Coronary artery (tissue), 2 donors: ENCODE measurements at regions not wholly inside any gene's neighbourhood (a gene's known extent, or its start where the extent isn't known, plus 50 kb on each side); places are given as distances from the start of the nearest gene placed in this dataset.

Source experiments
- DNase-seq: peaks from one replicate; pipeline ENCODE4 v3.0.0-alpha.2; 2017; ENCODE audit warnings: low spot score
- H3K27ac ChIP-seq, 2 donors: fragments of 200-600 bp; sonication (generic); one replicate each; pipeline ENCODE4 v1.5.1; 2016 to 2019
- H3K4me3 ChIP-seq: fragments of 200-600 bp; sonication (generic); 2 replicates; pipeline ENCODE4 v1.5.1; 2016; ENCODE audit warnings: mild to moderate bottlenecking, moderate library complexity
- TF ChIP-seq, protein P1 (sequence below): fragments of 200-600 bp; sonication (generic); IDR thresholded peaks from one replicate; pipeline ENCODE4 v1.5.1; 2019; ENCODE audit warnings: antibody characterized with exemption

DNA sequence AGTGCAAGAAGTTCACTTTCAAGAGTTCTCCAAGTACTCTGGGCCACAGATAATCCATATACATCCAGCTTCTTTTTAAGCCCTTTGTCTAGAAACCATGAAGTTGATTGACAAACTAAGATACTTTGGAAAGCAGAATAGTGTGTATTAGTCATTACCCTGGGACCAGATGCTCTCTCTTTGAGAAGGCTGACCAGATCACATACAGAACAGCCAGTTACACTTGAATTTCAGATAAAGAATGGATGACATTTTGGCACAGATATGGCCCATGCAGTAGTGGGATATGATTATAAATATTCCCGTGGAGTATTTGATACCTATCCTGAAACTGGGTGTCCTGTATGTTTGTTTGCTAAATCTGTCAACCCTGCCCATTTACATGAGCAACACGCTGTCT, 414.2 kb downstream of the KLF5 start:
- H3K27ac ChIP-seq = no peak overlapping the region
- TF ChIP-seq, protein P1, sequence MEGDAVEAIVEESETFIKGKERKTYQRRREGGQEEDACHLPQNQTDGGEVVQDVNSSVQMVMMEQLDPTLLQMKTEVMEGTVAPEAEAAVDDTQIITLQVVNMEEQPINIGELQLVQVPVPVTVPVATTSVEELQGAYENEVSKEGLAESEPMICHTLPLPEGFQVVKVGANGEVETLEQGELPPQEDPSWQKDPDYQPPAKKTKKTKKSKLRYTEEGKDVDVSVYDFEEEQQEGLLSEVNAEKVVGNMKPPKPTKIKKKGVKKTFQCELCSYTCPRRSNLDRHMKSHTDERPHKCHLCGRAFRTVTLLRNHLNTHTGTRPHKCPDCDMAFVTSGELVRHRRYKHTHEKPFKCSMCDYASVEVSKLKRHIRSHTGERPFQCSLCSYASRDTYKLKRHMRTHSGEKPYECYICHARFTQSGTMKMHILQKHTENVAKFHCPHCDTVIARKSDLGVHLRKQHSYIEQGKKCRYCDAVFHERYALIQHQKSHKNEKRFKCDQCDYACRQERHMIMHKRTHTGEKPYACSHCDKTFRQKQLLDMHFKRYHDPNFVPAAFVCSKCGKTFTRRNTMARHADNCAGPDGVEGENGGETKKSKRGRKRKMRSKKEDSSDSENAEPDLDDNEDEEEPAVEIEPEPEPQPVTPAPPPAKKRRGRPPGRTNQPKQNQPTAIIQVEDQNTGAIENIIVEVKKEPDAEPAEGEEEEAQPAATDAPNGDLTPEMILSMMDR = no peak
- no peak for DNase-seq

DNA sequence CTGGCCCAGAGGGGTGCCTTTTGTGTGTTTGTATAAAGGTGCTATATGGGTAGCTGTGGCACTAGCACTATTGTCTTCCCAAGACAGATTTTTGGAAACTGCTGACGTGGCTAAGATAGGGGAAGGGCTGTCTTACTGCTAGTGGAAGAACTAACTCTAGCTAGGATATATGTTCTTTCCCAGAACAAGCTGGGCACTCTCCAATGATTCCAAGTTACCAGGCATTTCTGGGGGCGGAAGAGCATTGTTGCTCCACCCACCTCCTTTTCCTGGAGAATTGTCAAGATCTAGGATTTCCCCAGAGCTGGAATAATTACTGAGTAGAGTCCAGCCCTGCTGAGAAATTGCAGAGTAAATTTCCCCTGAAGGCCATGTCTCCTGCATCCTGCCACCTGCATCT, 408.3 kb downstream of the KLF5 start:
- DNase-seq = no peak
- Histone ChIP-seq H3K27ac (no peak overlapping the region), H3K4me3 (no peak overlapping the region)
- TF ChIP-seq, protein P1 = no peak

More for the DNA sequence above, 414.2 kb downstream of the KLF5 start:
- no peak overlapping the region for H3K4me3 ChIP-seq

DNA sequence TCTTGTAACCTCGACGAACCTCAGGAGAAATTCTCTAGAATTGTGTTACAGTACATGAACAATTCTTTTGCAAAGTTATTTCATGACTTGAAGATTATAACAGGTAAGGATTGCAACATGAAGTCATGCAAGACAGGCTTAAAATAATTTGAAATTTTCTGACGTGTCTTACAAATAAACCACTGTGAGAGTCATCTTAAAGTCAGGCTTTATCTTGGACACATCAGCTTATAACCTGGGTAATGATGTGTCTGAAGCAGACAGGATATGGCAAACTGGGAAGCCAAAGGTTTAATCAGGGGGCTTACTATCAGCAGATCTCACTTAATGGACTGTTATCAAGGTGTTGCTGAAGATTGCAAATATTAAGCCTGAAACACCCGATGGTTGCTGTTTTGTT, 407.8 kb downstream of the KLF5 start:
- Histone ChIP-seq H3K4me3 (no peak overlapping the region), H3K27ac (no peak overlapping the region)
- TF ChIP-seq, protein P1 = no peak
- DNase-seq = no peak

DNA sequence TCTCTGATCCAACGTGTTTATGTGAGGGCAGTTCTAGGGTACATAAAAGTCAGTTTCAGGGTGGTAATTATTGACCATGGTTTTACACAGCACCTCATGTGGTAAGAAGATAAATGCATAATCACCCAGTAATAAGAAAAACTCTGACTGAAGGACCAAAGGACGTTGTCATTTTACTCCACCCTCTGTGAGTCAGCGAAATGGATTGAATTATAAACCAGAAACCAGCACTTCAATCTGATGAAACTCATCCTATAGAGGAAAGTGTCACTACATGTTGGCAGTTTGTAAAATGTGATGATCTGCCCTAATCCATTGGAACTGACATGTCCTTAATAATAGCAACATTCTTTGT, 406.8 kb downstream of the KLF5 start:
- no peak overlapping the region for H3K27ac ChIP-seq
- DNase-seq = no peak

DNA sequence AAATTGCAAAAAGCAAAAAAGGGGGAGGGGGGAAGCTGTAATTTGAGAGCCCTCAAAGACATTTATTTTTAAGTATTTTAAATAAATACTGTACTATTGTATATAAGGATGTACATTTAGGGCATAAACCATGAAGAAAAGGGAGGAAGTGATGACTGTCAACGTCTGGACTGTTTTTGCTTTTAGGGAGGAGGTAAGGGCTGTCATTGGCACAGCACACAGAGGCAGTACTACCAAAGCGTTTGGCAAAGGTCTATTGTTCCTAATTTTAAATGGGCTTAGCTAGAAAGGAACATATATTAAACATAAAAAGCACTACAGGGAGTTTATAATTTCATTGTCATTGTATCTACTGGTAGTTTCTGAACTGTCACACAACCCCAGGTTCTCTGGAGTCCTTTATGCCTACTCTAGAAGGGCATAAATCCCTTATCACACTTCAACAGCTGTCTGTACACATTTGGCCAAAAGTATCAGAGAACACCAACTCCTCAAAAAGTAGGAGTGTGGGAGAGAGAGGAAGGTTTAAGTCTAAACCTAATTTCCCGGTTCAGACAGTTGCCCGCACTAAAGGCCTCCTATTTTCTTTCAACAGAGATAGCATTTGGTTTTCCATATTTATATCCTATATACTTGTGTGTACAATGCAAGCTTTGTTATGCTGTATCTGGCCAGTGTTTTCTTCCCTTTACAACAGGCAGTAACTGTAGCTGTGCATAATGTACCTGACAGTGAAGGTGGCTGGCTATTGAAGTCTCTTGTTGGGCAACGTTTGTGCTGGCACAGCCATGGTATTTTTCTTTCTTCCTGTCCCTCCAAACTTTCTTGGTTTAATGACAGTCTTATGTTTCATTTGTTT, 406.2 kb downstream of the KLF5 start:
- DNase-seq = no peak
- Histone ChIP-seq H3K4me3 (no peak overlapping the region), H3K27ac (no peak overlapping the region)
- TF ChIP-seq, protein P1 = no peak

More for the DNA sequence above, 406.8 kb downstream of the KLF5 start:
- TF ChIP-seq, protein P1 = no peak
- no peak overlapping the region for H3K4me3 ChIP-seq

DNA sequence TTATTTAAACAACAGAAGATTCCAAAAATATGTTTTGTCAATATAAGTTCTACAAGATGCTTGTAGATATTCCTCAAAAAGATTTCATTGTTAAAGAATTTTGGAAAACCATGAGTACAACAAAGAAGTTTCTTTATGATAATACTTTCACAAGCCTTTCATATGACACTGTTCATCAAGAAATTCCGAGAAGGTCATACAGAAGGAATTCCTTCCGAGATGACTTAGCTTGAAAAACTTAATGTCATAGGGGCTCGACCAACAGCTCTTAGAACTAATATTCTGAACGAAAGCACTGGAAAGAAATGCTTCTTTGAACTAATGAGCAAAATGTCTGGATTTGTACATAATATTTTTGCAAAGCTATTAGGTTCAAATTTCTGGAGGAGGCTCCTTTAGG, 403.4 kb downstream of the KLF5 start:
- TF ChIP-seq, protein P1 = no peak
- no peak overlapping the region for H3K4me3 ChIP-seq
- no peak overlapping the region for H3K27ac ChIP-seq
- DNase-seq = no peak
